NCI-H460 (cell line): ENCODE measurements at regions not wholly inside any gene's neighbourhood (a gene's known extent, or its start where the extent isn't known, plus 50 kb on each side); places are given as distances from the start of the nearest gene placed in this dataset.
"Not testable (repeated sequence)": the region's sequence is repeated elsewhere in the genome, so short reads cannot be mapped to it uniquely, and the experiment has no call there.

Experiments used
- DNase-seq: peaks from one replicate; pipeline ENCODE4 v3.0.0-alpha.2; 2016; ENCODE audit warnings: low read depth; ENCODE audit errors: extremely low read depth

- DNase-seq, result no peak
These were observed 127.9 kb downstream of the EVA1A start for GRCh38 chr2:75432761-75433361.

GRCh38 chr2:75431763-75432162 lies 129.0 kb downstream of the EVA1A start:
- DNase-seq, result no peak

GRCh38 chr2:75431276-75431675 lies 129.5 kb downstream of the EVA1A start:
- DNase-seq, result no peak

- not testable (repeated sequence) for DNase-seq
These were observed 130.3 kb downstream of the EVA1A start for GRCh38 chr2:75430449-75430848.

GRCh38 chr2:75428646-75429443 lies 131.9 kb downstream of the EVA1A start:
- DNase-seq, result no peak

GRCh38 chr2:75428060-75428459 lies 132.7 kb downstream of the EVA1A start:
- no peak for DNase-seq

GRCh38 chr2:75424936-75425619 lies 135.7 kb downstream of the EVA1A start:
- no peak for DNase-seq

- no peak for DNase-seq
These were observed 138.8 kb downstream of the EVA1A start for GRCh38 chr2:75421986-75422385.

GRCh38 chr2:75416420-75417342 lies 144.1 kb downstream of the EVA1A start:
- DNase-seq, result no peak

GRCh38 chr2:75415731-75416130 lies 145.0 kb downstream of the EVA1A start:
- DNase-seq, result no peak

GRCh38 chr2:75415111-75415626 lies 145.6 kb downstream of the EVA1A start:
- no peak for DNase-seq

GRCh38 chr2:75411574-75411973 lies 149.2 kb downstream of the EVA1A start:
- no peak for DNase-seq

- DNase-seq, result no peak
These were observed 150.0 kb downstream of the EVA1A start for GRCh38 chr2:75410702-75411101.

- no peak for DNase-seq
These were observed 152.0 kb downstream of the EVA1A start for GRCh38 chr2:75408771-75409170.

GRCh38 chr2:75407038-75407530 lies 153.7 kb downstream of the EVA1A start:
- no peak for DNase-seq

GRCh38 chr2:75406131-75406581 lies 154.6 kb downstream of the EVA1A start:
- no peak for DNase-seq

GRCh38 chr2:75405000-75405399 lies 155.7 kb downstream of the EVA1A start:
- DNase-seq, result no peak

GRCh38 chr2:75403991-75404428 lies 156.7 kb downstream of the EVA1A start:
- DNase-seq, result peak; percentile 67

GRCh38 chr2:75396314-75396713 lies 164.4 kb downstream of the EVA1A start:
- no peak for DNase-seq

- DNase-seq, result not testable (repeated sequence)
These were observed 166.0 kb downstream of the EVA1A start for GRCh38 chr2:75394764-75395163.
